DND-41 (cell line): ENCODE measurements at regions not wholly inside any gene's neighbourhood (a gene's known extent, or its start where the extent isn't known, plus 50 kb on each side); places are given as distances from the start of the nearest gene placed in this dataset.
"Not testable (repeated sequence)": the region's sequence is repeated elsewhere in the genome, so short reads cannot be mapped to it uniquely, and the experiment has no call there.

ENCODE experiments used
- EZH2 ChIP-seq: IDR thresholded peaks from 3 replicates; pipeline ENCODE4 v1.6.1; 2012; ENCODE audit warnings: borderline replicate concordance, low read depth, mild to moderate bottlenecking, moderate library complexity, low read length, inconsistent platforms; ENCODE audit not compliant: severe bottlenecking
- TF ChIP-seq, protein P1 (sequence below): IDR thresholded peaks from 2 replicates; pipeline ENCODE4 v1.5.1; 2012; ENCODE audit warnings: borderline replicate concordance, low read length, moderate library complexity, mild to moderate bottlenecking; ENCODE audit not compliant: poor library complexity, severe bottlenecking; ENCODE audit errors: extremely low read depth

- TF ChIP-seq, protein P1, sequence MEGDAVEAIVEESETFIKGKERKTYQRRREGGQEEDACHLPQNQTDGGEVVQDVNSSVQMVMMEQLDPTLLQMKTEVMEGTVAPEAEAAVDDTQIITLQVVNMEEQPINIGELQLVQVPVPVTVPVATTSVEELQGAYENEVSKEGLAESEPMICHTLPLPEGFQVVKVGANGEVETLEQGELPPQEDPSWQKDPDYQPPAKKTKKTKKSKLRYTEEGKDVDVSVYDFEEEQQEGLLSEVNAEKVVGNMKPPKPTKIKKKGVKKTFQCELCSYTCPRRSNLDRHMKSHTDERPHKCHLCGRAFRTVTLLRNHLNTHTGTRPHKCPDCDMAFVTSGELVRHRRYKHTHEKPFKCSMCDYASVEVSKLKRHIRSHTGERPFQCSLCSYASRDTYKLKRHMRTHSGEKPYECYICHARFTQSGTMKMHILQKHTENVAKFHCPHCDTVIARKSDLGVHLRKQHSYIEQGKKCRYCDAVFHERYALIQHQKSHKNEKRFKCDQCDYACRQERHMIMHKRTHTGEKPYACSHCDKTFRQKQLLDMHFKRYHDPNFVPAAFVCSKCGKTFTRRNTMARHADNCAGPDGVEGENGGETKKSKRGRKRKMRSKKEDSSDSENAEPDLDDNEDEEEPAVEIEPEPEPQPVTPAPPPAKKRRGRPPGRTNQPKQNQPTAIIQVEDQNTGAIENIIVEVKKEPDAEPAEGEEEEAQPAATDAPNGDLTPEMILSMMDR = not testable (repeated sequence)
- TF ChIP-seq EZH2 = not testable (repeated sequence)
Measured at GRCh38 chr13:88727236-88727635, 1056.1 kb downstream of the SLITRK5 start.
